ENCODE measurements at regions not wholly inside any gene's neighbourhood (a gene's known extent, or its start where the extent isn't known, plus 50 kb on each side); places are given as distances from the start of the nearest gene placed in this dataset.
A peak's percentile ranks its signal among the peaks of the same experiment; 100 is the strongest.

GRCh38 chr4:130545596-130545995 lies 1449.6 kb downstream of the C4orf33 start:
- no peak for DNase-seq

GRCh38 chr4:130559268-130559667 lies 1463.3 kb downstream of the C4orf33 start:
- DNase-seq = no peak

- peak; percentile 64 for DNase-seq
These were observed 1467.4 kb downstream of the C4orf33 start for GRCh38 chr4:130563185-130563888.

GRCh38 chr4:130563889-130564418 lies 1468.0 kb downstream of the C4orf33 start:
- DNase-seq = no peak

GRCh38 chr4:130568746-130569145 lies 1472.8 kb downstream of the C4orf33 start:
- no peak for DNase-seq

GRCh38 chr4:130573742-130574141 lies 1477.8 kb downstream of the C4orf33 start:
- DNase-seq = no peak

GRCh38 chr4:130574215-130574614 lies 1478.3 kb downstream of the C4orf33 start:
- DNase-seq = no peak

- no peak for DNase-seq
These were observed 1480.3 kb downstream of the C4orf33 start for GRCh38 chr4:130576218-130576617.

GRCh38 chr4:130591091-130591490 lies 1495.1 kb downstream of the C4orf33 start:
- DNase-seq = no peak

GRCh38 chr4:130600706-130601105 lies 1504.8 kb downstream of the C4orf33 start:
- DNase-seq = no peak

GRCh38 chr4:130603043-130603442 lies 1507.1 kb downstream of the C4orf33 start:
- no peak for DNase-seq

- DNase-seq = no peak
These were observed 1512.2 kb downstream of the C4orf33 start for GRCh38 chr4:130608121-130608520.

- DNase-seq = no peak
These were observed 1532.6 kb downstream of the C4orf33 start for GRCh38 chr4:130628531-130628930.

GRCh38 chr4:130632731-130633604 lies 1537.0 kb downstream of the C4orf33 start:
- DNase-seq = no peak

GRCh38 chr4:130636486-130636885 lies 1540.5 kb downstream of the C4orf33 start:
- DNase-seq = no peak

GRCh38 chr4:130640592-130640991 lies 1544.6 kb downstream of the C4orf33 start:
- no peak for DNase-seq

- no peak for DNase-seq
These were observed 1550.9 kb downstream of the C4orf33 start for GRCh38 chr4:130646886-130647285.

- DNase-seq = no peak
These were observed 1552.6 kb downstream of the C4orf33 start for GRCh38 chr4:130648570-130648969.

GRCh38 chr4:130653842-130654241 lies 1557.9 kb downstream of the C4orf33 start:
- DNase-seq = no peak

GRCh38 chr4:130659320-130659719 lies 1563.4 kb downstream of the C4orf33 start:
- no peak for DNase-seq

GRCh38 chr4:130668859-130669258 lies 1572.9 kb downstream of the C4orf33 start:
- DNase-seq = no peak

GRCh38 chr4:130675266-130675665 lies 1579.3 kb downstream of the C4orf33 start:
- no peak for DNase-seq

- no peak for DNase-seq
These were observed 1593.2 kb downstream of the C4orf33 start for GRCh38 chr4:130689181-130689580.

- no peak for DNase-seq
These were observed 1602.3 kb downstream of the C4orf33 start for GRCh38 chr4:130698251-130698650.
